Activated CD4-positive, alpha-beta T cell treated with anti-CD3 and anti-CD28 coated beads for 36 hours (primary cell): ENCODE measurements at regions not wholly inside any gene's neighbourhood (a gene's known extent, or its start where the extent isn't known, plus 50 kb on each side); places are given as distances from the start of the nearest gene placed in this dataset.

Experiments used
- ATAC-seq: fragments of 200-7000 bp; cut with Tn5 transposase; one replicate; pipeline ENCODE4 v1.10.0; 2021; ENCODE audit warnings: mild to moderate bottlenecking, moderate library complexity
- CTCF ChIA-PET: fragments of 350-600 bp; sonication (Branson Sonifier 250); formaldehyde crosslinking; loops from one replicate; lab custom pipeline; 2021; ENCODE audit warnings: antibody characterized with exemption; lab: Charles Lee
- POLR2A ChIA-PET: fragments of 350-600 bp; sonication (Branson Sonifier 250); formaldehyde crosslinking; loops from one replicate; lab custom pipeline; 2021; ENCODE audit warnings: antibody characterized with exemption, inconsistent platforms; lab: Charles Lee
- DNase-seq: peaks from one replicate; pipeline ENCODE4 v3.0.0-alpha.2; 2020
- H3K27ac Mint-ChIP-seq: one replicate; pipeline ENCODE4 v1.8.0; 2021; ENCODE audit warnings: mixed read lengths
- H3K27me3 Mint-ChIP-seq: one replicate; pipeline ENCODE4 v1.8.0; 2021; ENCODE audit warnings: mixed read lengths
- H3K36me3 Mint-ChIP-seq: one replicate; pipeline ENCODE4 v1.8.0; 2021; ENCODE audit warnings: low read depth, mixed read lengths
- H3K4me1 Mint-ChIP-seq: one replicate; pipeline ENCODE4 v1.8.0; 2021; ENCODE audit warnings: mixed read lengths
- H3K4me3 Mint-ChIP-seq: one replicate; pipeline ENCODE4 v1.8.0; 2021; ENCODE audit warnings: mild to moderate bottlenecking, moderate library complexity, mixed read lengths
- H3K9me3 Mint-ChIP-seq: one replicate; pipeline ENCODE4 v1.8.0; 2021; ENCODE audit warnings: low read depth, mixed read lengths
- intact Hi-C, 2 experiments: fragments of 100-400 bp; cut with DNase I in 1 of 2; cut with micrococcal nuclease in 1 of 2; formaldehyde crosslinking; loops; one replicate each; pipeline versions ENCODE4 v1.14.2 to v1.15.1; 2022 to 2024; cut with DNase I, micrococcal nuclease

DNA sequence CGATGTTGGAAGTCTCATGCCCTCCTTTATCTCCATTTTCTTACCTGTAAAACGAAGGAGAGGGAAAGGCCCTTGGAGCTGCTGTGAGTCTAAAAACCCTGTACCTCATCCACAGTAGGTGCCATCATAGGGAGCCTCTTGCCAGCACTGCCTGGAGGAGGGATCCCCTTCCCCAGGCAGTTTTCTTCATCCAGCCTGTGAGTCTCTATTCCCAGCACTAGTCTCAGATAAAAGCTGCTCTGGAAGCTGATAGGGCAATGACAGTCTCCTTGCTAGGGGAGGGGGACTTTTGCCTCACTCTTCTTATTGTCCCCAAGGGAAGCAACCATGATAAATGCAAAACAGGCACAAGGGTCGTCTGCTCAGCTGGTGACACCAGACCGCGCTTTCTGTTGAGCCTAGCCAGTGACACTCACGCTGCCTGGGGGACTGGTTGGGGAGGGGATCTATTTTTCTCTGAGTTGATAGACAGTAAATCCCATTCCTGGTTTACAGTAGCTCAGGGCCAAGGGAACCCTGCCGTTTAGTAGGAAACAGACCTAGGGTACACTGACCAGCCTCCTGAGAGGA, 139.5 kb upstream of the NABP1 start:
- Mint-ChIP-seq H3K27me3 (no peaks in the 10 kb centered on the region), H3K36me3 (no peaks in the 10 kb centered on the region), H3K9me3 (no peaks in the 10 kb centered on the region), H3K4me3 (no peak overlapping the region), H3K27ac (no peak overlapping the region), H3K4me1 (no peaks in the 10 kb centered on the region)
- ChIA-PET POLR2A (interaction anchor here (0.6 to 0.7 kb wide), 2 partner anchors 139 to 611 kb away, joined by 3 read pairs; no protein-coding TSS in a partner anchor), CTCF (interaction anchor here (0.6 to 3.7 kb wide), 15 partner anchors 8 to 624 kb away, joined by 3 to 18 read pairs (median 4); no protein-coding TSS in a partner anchor)
- intact Hi-C loops: no loop called here
- ATAC-seq (no peak), DNase-seq (no peak)

DNA sequence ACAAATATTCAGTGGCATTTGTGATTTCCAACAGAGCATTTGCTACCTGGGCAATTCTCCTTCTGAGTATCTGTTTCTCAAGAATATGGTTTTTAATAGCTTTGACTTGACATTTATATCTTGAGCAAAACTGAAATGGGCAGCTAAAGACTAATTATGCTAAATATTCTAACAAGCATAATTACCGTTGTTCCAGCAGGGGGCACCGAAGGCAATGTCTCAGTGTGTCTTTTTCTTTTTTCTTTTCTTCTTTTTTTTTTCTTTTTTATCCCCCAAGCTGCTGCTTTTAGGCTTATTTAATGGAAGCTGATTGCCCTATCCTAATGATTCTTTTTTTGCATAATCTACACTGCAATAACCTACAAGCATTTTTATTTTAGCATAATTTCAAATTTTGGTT, 138.9 kb upstream of the NABP1 start:
- ChIA-PET CTCF (interaction anchor here (0.6 to 3.7 kb wide), 21 partner anchors 9 to 623 kb away, joined by 3 to 18 read pairs (median 4); no protein-coding TSS in a partner anchor), POLR2A (interaction anchor here (0.7 kb wide), 1 partner anchor 139 kb away, joined by 3 read pairs; no protein-coding TSS in a partner anchor)
- Mint-ChIP-seq H3K4me1 (no peaks in the 10 kb centered on the region), H3K36me3 (no peaks in the 10 kb centered on the region), H3K4me3 (no peak overlapping the region), H3K27me3 (no peaks in the 10 kb centered on the region), H3K27ac (no peak overlapping the region), H3K9me3 (no peaks in the 10 kb centered on the region)
- ATAC-seq (no peak), DNase-seq (peak; percentile 64)
- intact Hi-C loops: no loop called here

DNA sequence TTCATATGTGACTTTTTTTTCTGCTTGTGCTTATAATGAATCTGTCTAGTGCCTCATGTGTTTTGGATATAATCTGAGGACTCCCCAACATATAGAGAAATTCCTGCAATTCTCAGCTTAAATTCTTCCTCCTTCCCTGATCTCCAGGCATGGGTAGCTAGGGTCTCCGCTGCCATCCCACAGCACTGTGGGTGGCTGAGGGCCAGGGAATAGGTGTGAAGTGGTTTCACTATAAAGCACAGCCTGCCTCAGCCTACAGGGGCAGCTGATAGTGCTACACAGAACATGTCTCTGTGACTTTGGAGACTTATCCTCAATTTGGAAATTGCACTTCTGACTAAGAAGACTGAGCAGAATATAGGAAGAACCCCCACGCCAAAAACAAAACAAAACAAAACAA, 137.3 kb upstream of the NABP1 start:
- H3K4me3 Mint-ChIP-seq: no peak overlapping the region
- CTCF ChIA-PET: interaction anchor here (0.8 to 1.0 kb wide), 4 partner anchors 17 to 497 kb away, joined by 3 to 4 read pairs (median 3); no protein-coding TSS in a partner anchor

DNA sequence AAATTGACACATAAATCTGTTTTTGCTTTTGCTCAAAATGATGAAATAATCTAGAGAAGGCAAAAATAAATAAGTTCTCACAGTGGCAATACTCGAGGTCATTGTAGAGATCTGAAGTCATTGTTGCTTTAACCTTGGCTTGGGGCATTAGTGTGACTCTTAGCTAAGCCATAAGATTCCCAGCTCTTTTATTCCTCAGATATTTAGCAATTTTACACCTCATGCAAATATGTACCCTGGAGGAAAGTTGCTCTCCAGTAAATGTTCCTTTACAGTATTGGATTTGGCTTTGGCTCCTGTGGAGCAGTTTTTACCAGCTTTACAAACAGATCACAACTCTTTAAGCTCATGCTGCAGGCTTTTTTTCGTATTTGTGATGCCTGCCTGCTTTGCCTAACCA, 134.2 kb upstream of the NABP1 start:
- Mint-ChIP-seq H3K4me1 (no peaks in the 10 kb centered on the region), H3K27ac (no peak overlapping the region), H3K4me3 (no peak overlapping the region), H3K27me3 (no peaks in the 10 kb centered on the region), H3K36me3 (no peaks in the 10 kb centered on the region), H3K9me3 (no peaks in the 10 kb centered on the region)
- intact Hi-C loops: no loop called here
- no peak for DNase-seq
- no peak for ATAC-seq
- ChIA-PET CTCF (interaction anchor here (0.6 to 3.3 kb wide), 6 partner anchors 10 to 619 kb away, joined by 3 to 31 read pairs (median 4); no protein-coding TSS in a partner anchor), POLR2A (no interaction called here)

More for the DNA sequence above, 137.3 kb upstream of the NABP1 start:
- Mint-ChIP-seq H3K9me3 (no peaks in the 10 kb centered on the region), H3K4me1 (no peaks in the 10 kb centered on the region), H3K27ac (no peak overlapping the region), H3K36me3 (no peaks in the 10 kb centered on the region), H3K27me3 (no peaks in the 10 kb centered on the region)
- POLR2A ChIA-PET: no interaction called here
- intact Hi-C loops: no loop called here
- no peak for DNase-seq
- no peak for ATAC-seq

DNA sequence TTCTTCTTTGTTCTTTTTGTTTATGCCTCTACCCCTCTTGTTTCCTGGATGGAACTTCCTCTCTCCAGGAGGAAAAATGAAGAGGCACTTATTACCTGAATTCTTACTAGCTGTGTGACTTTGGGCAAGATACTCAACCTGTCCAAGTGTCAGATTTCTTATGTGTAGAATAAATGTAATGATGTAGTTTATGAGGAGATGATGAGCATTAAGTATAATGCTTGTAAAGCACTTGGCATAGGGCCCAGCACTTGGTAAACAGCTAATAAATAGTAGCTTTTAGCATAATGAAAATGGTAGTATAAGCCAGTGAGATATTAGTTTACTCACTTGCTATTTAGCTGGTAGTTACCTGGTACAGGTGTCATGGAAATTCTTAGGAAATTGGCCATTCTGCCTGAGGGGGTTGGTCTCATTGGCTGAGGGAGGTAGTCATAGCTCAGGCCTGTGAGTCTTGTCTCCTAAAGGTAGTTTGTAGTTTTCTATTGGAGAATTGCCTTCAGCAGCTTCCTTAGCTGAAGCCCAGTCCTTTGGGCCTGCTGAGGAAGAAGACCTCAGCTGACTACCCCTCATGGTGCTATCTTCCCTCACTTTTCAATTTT, 133.4 kb upstream of the NABP1 start:
- Mint-ChIP-seq H3K27me3 (no peaks in the 10 kb centered on the region), H3K36me3 (no peaks in the 10 kb centered on the region), H3K4me3 (no peak overlapping the region), H3K4me1 (no peaks in the 10 kb centered on the region), H3K27ac (no peak overlapping the region), H3K9me3 (no peaks in the 10 kb centered on the region)
- POLR2A ChIA-PET: no interaction called here
- DNase-seq (no peak), ATAC-seq (no peak)
- intact Hi-C loops: no loop called here
- CTCF ChIA-PET: interaction anchor here (1.0 to 3.3 kb wide), 5 partner anchors 10 to 618 kb away, joined by 3 to 31 read pairs (median 5); no protein-coding TSS in a partner anchor

DNA sequence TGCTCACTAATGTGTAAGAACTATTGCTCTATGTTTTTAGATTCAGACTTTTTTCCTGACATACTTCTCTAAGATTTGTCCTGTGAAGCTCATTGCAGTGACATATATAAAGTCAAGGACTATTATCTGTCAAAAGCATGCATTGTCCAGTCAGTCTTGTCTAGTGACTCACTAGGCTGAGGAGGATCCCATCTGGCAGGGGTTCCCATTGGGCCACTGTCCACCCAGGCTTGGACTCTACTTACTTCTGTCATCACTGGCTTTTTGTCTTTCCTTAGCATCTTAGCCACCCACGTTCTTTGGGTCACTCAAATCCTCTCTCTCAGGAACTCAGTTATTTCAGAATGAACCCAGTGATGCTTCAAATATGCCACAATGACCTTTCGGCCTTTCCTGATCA, 132.6 kb upstream of the NABP1 start:
- Mint-ChIP-seq H3K27ac (no peak overlapping the region), H3K27me3 (peaks cover 4% of the 10 kb centered on the region), H3K9me3 (no peaks in the 10 kb centered on the region), H3K4me3 (no peak overlapping the region), H3K4me1 (no peaks in the 10 kb centered on the region), H3K36me3 (no peaks in the 10 kb centered on the region)
- DNase-seq (no peak), ATAC-seq (no peak)
- intact Hi-C loops: no loop called here
- POLR2A ChIA-PET: no interaction called here
- CTCF ChIA-PET: interaction anchor here (1.9 to 3.3 kb wide), 2 partner anchors 9 to 617 kb away, joined by 6 to 31 read pairs; no protein-coding TSS in a partner anchor

DNA sequence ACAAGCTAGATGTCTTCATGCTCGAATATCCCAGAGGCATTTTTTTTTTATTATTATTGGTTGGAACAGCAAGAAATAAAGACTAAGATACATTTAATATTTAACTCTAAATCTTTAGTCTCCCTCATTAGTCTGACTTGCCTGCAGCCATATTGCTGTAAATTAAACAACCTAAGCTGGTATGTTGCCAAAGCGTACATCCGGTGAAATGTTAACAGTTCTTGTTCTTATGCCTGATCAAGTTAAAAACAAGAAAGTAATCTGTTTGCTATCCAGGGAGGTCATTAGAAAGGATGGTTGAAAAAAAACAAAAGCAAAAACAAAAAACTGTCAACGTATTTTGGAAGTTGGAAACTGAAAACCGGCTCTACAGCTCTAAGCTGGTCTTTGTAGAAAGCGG, 125.9 kb upstream of the NABP1 start:
- no peak overlapping the region for H3K27ac Mint-ChIP-seq
- peaks cover 13% of the 10 kb centered on the region for H3K27me3 Mint-ChIP-seq
- CTCF ChIA-PET: interaction anchor here (0.6 to 8.3 kb wide), 6 partner anchors 8 to 611 kb away, joined by 3 to 90 read pairs (median 27); no protein-coding TSS in a partner anchor
- no peak overlapping the region for H3K4me3 Mint-ChIP-seq
- ATAC-seq: no peak
- POLR2A ChIA-PET: no interaction called here
- no peaks in the 10 kb centered on the region for H3K9me3 Mint-ChIP-seq
- intact Hi-C loops: loop anchor here in 1 of 2 experiments (10.0 kb wide), 1 partner anchor 733 kb away; no protein-coding TSS in a partner anchor
- no peaks in the 10 kb centered on the region for H3K36me3 Mint-ChIP-seq
- no peak for DNase-seq
- peaks cover 2% of the 10 kb centered on the region for H3K4me1 Mint-ChIP-seq

DNA sequence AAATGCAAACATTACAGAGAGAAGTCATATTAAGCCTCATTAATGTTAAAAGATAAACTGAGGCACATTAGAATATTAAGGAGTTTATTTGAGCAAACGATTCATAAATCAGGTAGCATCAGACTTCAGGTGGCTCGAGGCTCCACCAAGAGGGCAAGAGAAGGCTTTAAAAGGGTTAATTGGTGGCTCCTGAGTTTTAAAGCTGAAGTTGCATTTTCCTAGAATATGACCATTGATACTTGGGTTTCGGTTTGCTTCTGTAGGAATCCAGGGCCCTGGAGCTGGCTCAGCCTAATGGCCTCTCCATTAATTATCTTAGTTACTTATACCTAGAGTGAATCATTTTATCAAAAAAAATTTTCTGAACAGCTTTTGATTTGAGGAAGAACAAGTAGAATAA, 123.7 kb upstream of the NABP1 start:
- Mint-ChIP-seq H3K4me1 (peaks cover 2% of the 10 kb centered on the region), H3K27ac (no peak overlapping the region), H3K27me3 (peaks cover 13% of the 10 kb centered on the region), H3K36me3 (no peaks in the 10 kb centered on the region), H3K4me3 (no peak overlapping the region), H3K9me3 (no peaks in the 10 kb centered on the region)
- ChIA-PET POLR2A (interaction anchor here (0.6 kb wide), 1 partner anchor 1352 kb away, joined by 3 read pairs; no protein-coding TSS in a partner anchor), CTCF (interaction anchor here (0.8 to 8.3 kb wide), 22 partner anchors 11 to 608 kb away, joined by 3 to 90 read pairs (median 6); no protein-coding TSS in a partner anchor)
- DNase-seq (no peak), ATAC-seq (no peak)
- intact Hi-C loops: loop anchor here in 1 of 2 experiments (10.0 kb wide), 1 partner anchor 731 kb away; no protein-coding TSS in a partner anchor

DNA sequence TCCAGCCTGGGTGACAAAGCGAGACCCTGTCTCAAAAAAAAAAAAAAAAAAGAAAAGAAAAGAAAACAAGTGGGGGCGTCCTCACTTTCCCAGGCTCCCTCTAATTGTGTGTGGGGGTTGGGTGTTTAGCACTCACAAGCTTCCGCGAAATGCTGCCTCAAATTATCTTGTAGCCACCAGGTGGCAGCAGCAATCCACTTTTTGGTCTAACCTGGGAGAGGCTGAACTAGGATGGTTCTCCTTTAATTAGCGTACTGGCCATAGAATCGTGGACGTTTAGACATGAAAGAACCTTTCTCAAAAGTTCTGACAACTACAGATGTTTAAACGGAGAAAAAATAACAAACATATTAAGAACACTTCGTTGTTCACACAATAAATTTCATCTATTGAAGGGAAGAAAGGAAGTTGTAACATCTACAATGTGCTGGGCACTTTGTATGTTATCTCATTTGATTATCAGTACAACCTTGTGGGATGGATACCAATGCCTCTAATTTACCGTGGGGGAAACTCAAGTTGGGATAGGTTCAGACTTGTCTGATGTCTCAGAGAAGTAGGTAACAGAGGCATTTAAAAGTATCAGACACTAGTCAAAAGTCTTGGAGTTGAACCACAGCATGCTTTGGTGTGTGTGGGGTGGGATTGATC, 122.7 kb upstream of the NABP1 start:
- peak; percentile 93 for ATAC-seq
- Mint-ChIP-seq H3K4me1 (peaks cover 2% of the 10 kb centered on the region), H3K36me3 (no peaks in the 10 kb centered on the region)

DNA sequence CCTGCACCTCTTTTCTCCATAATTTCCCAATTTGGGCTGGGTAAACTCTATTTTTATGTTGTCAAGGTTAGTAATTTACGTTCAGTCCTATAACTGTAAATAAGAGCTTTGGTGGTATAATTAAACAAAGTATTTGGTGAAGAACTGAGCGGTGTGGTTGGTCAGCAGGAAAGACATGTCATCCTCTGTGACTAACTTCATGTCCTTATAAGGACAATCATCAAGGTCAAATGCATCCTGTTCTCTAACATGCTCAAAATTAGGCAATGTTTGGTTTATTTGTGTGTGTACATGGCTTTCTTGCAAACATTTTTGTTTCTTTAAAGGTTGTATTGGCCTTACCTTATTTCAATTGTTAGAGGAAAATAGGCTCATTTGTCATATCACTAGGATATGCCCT, 121.5 kb upstream of the NABP1 start:
- Mint-ChIP-seq H3K4me1 (peaks cover 2% of the 10 kb centered on the region), H3K4me3 (no peak overlapping the region), H3K27me3 (peaks cover 8% of the 10 kb centered on the region), H3K36me3 (no peaks in the 10 kb centered on the region), H3K9me3 (no peaks in the 10 kb centered on the region), H3K27ac (no peak overlapping the region)
- POLR2A ChIA-PET: no interaction called here
- ATAC-seq (no peak), DNase-seq (no peak)
- CTCF ChIA-PET: interaction anchor here (0.8 to 8.3 kb wide), 11 partner anchors 9 to 606 kb away, joined by 3 to 90 read pairs (median 5); no protein-coding TSS in a partner anchor
- intact Hi-C loops: loop anchor here (5.0 to 10.0 kb wide), 3 partner anchors 246 to 728 kb away; no protein-coding TSS in a partner anchor

More for the DNA sequence above, 122.7 kb upstream of the NABP1 start:
- Mint-ChIP-seq H3K9me3 (no peaks in the 10 kb centered on the region), H3K4me3 (no peak overlapping the region), H3K27me3 (peaks cover 14% of the 10 kb centered on the region), H3K27ac (no peak overlapping the region)
- ChIA-PET CTCF (interaction anchor here (0.6 to 8.3 kb wide), 33 partner anchors 9 to 1871 kb away, joined by 3 to 90 read pairs (median 3); no protein-coding TSS in a partner anchor), POLR2A (no interaction called here)
- DNase-seq: peak; percentile 90
- intact Hi-C loops: loop anchor here (1.0 to 10.0 kb wide), 5 partner anchors 136 to 730 kb away; no protein-coding TSS in a partner anchor

DNA sequence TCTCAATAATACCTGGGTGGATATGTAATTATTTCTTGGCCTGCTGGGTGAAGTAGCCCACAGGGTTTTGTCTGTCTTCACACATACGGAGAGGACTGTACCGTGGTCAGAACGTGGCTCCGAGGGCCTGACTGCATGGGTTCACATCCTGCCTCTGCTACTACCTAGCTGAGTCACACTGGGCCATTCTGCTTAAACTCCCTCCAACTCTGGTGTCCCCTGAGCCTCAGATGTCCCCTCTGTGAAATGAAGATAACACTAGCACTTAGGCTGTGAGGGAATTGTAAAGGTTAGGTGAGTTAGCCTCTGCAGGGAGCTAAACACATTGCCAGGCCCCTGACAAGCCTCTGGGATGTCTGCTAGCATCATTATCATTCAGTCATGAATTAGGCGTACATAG, 120.1 kb upstream of the NABP1 start:
- Mint-ChIP-seq H3K4me1 (peaks cover 2% of the 10 kb centered on the region), H3K9me3 (no peaks in the 10 kb centered on the region), H3K36me3 (no peaks in the 10 kb centered on the region), H3K27ac (no peak overlapping the region), H3K27me3 (peaks cover 11% of the 10 kb centered on the region), H3K4me3 (no peak overlapping the region)
- POLR2A ChIA-PET: no interaction called here
- intact Hi-C loops: loop anchor here (5.0 to 10.0 kb wide), 3 partner anchors 244 to 727 kb away; no protein-coding TSS in a partner anchor
- ATAC-seq (peak; percentile 34), DNase-seq (no peak)
- CTCF ChIA-PET: interaction anchor here (0.9 to 8.3 kb wide), 5 partner anchors 32 to 605 kb away, joined by 3 to 90 read pairs (median 3); no protein-coding TSS in a partner anchor
